Brain microvascular endothelial cell (primary cell): ENCODE measurements at regions not wholly inside any gene's neighbourhood (a gene's known extent, or its start where the extent isn't known, plus 50 kb on each side); places are given as distances from the start of the nearest gene placed in this dataset.

Source experiments
- DNase-seq: peaks from one replicate; pipeline ENCODE4 v3.0.0-alpha.2; 2020
- H3K27ac ChIP-seq: fragments of 250-450 bp; sonication (Bioruptor Pico); 2 replicates; pipeline ENCODE4 v1.5.1; 2020; ENCODE audit warnings: mild to moderate bottlenecking, moderate library complexity
- H3K27me3 ChIP-seq: fragments of 250-450 bp; sonication (Bioruptor Pico); replicated peaks from 2 replicates; pipeline ENCODE4 v1.5.1; 2020; ENCODE audit warnings: mild to moderate bottlenecking
- H3K36me3 ChIP-seq: fragments of 250-450 bp; sonication (Bioruptor Pico); replicated peaks from 2 replicates; pipeline ENCODE4 v1.5.1; 2020; ENCODE audit warnings: mild to moderate bottlenecking
- H3K4me3 ChIP-seq: 2 replicates; pipeline ENCODE4 v1.5.1; 2011; ENCODE audit warnings: low read depth, mild to moderate bottlenecking, control low read depth, low read length, moderate library complexity
- in situ Hi-C: cut with HindIII; loops from 2 replicates; pipeline ENCODE4 v1.10.0; 2017; ENCODE audit warnings: low sequenced_read_pairs, low pct_ligation_motif_present
- TF ChIP-seq, protein P1 (sequence below): IDR thresholded peaks from 2 replicates; pipeline ENCODE4 v1.5.1; 2011; ENCODE audit warnings: low read depth, mild to moderate bottlenecking, moderate library complexity, low read length, control low read depth, inconsistent platforms; ENCODE audit errors: missing control alignments

DNA sequence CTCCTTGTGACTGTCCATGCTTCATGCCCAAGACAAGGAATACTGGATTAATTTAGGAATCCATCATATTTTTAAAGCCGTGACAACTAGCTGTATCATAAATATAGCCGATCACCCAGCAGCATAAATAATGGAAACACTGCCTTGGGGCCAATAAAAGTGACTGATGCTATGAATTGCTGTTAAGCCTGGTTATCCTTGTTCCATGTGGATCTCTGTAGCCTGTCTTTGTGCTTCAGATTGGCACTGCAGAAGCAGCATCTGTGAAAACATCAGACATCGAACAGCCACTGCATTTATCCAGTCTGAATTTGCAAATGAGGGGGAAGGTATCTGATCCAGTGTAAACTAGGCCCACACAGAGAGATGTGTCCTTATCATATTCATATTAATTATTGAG is 1181.8 kb downstream of the SORCS1 start:
- Histone ChIP-seq H3K4me3 (no peak overlapping the region), H3K27ac (no peak overlapping the region), H3K27me3 (no peaks in the 10 kb centered on the region), H3K36me3 (no peaks in the 10 kb centered on the region)
- in situ Hi-C loops, result no loop called here
- TF ChIP-seq, protein P1, sequence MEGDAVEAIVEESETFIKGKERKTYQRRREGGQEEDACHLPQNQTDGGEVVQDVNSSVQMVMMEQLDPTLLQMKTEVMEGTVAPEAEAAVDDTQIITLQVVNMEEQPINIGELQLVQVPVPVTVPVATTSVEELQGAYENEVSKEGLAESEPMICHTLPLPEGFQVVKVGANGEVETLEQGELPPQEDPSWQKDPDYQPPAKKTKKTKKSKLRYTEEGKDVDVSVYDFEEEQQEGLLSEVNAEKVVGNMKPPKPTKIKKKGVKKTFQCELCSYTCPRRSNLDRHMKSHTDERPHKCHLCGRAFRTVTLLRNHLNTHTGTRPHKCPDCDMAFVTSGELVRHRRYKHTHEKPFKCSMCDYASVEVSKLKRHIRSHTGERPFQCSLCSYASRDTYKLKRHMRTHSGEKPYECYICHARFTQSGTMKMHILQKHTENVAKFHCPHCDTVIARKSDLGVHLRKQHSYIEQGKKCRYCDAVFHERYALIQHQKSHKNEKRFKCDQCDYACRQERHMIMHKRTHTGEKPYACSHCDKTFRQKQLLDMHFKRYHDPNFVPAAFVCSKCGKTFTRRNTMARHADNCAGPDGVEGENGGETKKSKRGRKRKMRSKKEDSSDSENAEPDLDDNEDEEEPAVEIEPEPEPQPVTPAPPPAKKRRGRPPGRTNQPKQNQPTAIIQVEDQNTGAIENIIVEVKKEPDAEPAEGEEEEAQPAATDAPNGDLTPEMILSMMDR, result no peak
- no peak for DNase-seq

DNA sequence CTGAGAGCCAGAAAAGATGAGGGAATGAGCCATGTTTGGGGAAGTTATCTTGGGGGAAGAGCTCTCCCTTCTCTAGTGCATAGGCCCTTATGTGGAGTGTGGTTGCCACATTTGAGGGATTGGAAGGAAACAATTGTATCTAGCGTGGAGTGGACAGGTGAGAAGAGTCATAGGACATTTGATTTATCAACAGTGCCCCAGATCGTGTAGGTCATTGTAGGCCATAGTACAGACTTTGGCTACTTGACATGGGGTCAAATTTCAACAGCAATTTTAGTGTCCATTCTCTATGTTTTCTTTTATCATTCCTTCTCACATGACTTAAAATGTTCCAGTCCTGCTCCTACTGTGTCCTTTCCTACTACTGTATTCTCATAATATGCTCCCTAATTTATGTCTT is 1182.8 kb downstream of the SORCS1 start:
- H3K27ac ChIP-seq, result no peak overlapping the region
- no peak overlapping the region for H3K4me3 ChIP-seq
- no peaks in the 10 kb centered on the region for H3K36me3 ChIP-seq
- DNase-seq, result no peak
- TF ChIP-seq, protein P1, result no peak
- in situ Hi-C loops, result no loop called here
- no peaks in the 10 kb centered on the region for H3K27me3 ChIP-seq

DNA sequence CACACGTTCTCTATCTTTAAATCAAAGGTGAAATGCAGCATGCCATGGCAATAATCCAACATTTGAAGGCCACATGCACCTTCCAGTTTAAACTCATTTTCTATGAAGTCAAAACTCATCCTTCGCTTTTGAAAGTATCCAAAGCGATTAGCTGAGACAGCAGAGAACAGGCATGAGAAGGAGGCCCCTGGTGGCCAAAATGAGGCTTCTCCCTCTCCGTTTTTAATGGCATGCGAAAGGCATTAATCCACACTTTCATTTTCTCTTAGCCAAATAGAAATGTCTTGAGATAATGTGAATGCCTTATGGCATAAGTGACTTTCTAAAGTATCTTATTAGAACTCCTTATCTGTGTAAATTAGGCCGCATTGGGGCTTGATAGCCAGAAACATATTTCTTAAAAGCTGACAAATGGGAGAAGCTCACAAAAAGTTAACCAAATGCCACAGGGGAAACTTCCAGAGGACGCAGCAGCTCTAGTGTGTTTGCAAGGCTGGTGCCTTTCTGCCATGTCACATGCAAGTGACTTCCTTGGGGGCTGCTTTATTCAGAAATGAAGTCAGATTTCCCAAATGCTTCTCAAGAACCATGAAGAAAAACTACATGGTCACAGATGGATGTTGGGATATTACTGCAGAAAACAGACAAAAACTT is 1189.6 kb downstream of the SORCS1 start:
- TF ChIP-seq, protein P1, result peak; percentile 48

DNA sequence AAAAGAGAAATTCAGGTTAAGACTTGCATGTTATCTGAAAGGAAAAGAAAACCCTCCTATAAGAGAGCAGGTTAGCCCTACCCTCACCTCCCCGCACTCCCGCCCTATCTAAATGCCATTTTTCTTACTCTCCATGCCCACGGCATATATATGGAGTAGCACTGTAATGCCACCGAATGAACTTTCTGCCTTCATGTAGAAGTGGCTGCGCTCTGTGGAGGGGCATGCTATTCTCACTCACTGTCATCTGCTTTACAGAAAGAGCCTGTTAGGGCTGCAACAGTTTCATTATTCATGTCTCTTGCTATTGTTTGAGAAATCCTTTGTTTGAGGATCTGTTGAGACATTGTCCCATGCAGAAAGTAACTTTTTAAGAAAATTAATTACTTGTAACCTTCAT is 1190.6 kb downstream of the SORCS1 start:
- Histone ChIP-seq H3K27me3 (no peaks in the 10 kb centered on the region), H3K36me3 (no peaks in the 10 kb centered on the region), H3K4me3 (no peak overlapping the region), H3K27ac (no peak overlapping the region)
- DNase-seq, result no peak
- TF ChIP-seq, protein P1, result no peak
- in situ Hi-C loops, result no loop called here

More for the DNA sequence above, 1189.6 kb downstream of the SORCS1 start:
- Histone ChIP-seq H3K36me3 (no peaks in the 10 kb centered on the region), H3K27ac (no peak overlapping the region), H3K4me3 (no peak overlapping the region), H3K27me3 (no peaks in the 10 kb centered on the region)
- in situ Hi-C loops, result no loop called here
- DNase-seq, result no peak

DNA sequence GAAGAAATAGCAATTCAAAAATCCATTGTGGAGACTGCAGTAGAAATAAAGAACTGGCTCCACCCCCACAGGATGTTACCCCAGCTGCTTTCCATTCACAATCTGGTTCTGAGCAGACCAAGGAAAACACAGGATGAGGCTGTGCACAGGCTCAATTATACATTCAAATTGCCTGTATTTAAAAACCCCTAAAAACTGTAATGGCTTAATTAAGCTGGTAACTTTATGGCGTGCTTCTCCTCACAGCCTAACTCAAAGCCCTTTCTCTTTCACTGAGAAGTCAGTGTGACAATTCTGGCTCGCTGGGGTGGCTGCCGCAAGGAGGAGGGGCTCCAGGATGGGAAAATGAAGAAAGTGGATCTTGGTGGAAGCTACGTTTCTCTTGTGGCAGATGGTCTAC is 1191.1 kb downstream of the SORCS1 start:
- DNase-seq, result no peak
- H3K27ac ChIP-seq, result no peak overlapping the region
- H3K4me3 ChIP-seq, result no peak overlapping the region
- in situ Hi-C loops, result no loop called here
- H3K27me3 ChIP-seq, result no peaks in the 10 kb centered on the region
- TF ChIP-seq, protein P1, result no peak
- no peaks in the 10 kb centered on the region for H3K36me3 ChIP-seq

DNA sequence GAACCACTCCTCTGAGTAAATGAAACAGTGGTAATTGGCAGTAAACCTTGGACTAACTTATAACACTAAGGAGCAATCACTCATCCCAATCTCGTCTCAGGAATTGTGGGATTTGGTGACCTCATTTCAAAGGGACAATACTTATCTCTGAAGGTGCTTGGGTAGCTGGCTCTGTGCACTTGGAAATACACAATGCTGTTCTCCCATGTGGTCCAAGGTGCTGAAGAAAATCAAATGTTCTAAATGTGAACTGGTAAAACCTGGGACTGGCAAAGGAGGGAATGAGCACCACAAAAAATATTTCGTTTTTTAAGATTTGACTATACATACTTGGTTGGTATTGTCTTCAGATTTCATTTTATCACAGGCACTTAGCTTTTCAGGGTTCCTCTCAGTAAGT is 1193.0 kb downstream of the SORCS1 start:
- Histone ChIP-seq H3K36me3 (no peaks in the 10 kb centered on the region), H3K27me3 (no peaks in the 10 kb centered on the region), H3K27ac (no peak overlapping the region), H3K4me3 (no peak overlapping the region)
- no peak for DNase-seq
- TF ChIP-seq, protein P1, result no peak
- in situ Hi-C loops, result no loop called here
